T-helper 22 cell (primary cell): ENCODE measurements at regions not wholly inside any gene's neighbourhood (a gene's known extent, or its start where the extent isn't known, plus 50 kb on each side); places are given as distances from the start of the nearest gene placed in this dataset.
"Not testable (repeated sequence)": the region's sequence is repeated elsewhere in the genome, so short reads cannot be mapped to it uniquely, and the experiment has no call there.

Source experiments
- DNase-seq: peaks from one replicate; pipeline ENCODE4 v3.0.0-alpha.2; 2020; ENCODE audit warnings: low read depth

GRCh38 chr13:42478531-42479156 lies 95.3 kb upstream of the TNFSF11 start:
- DNase-seq: no peak

GRCh38 chr13:42484386-42484785 lies 89.6 kb upstream of the TNFSF11 start:
- no peak for DNase-seq

GRCh38 chr13:42485272-42485671 lies 88.7 kb upstream of the TNFSF11 start:
- no peak for DNase-seq

- no peak for DNase-seq
Measured at GRCh38 chr13:42486711-42487198, 87.2 kb upstream of the TNFSF11 start.

- DNase-seq: no peak
Measured at GRCh38 chr13:42487221-42487620, 86.7 kb upstream of the TNFSF11 start.

- DNase-seq: no peak
Measured at GRCh38 chr13:42490676-42491075, 83.3 kb upstream of the TNFSF11 start.

DNA sequence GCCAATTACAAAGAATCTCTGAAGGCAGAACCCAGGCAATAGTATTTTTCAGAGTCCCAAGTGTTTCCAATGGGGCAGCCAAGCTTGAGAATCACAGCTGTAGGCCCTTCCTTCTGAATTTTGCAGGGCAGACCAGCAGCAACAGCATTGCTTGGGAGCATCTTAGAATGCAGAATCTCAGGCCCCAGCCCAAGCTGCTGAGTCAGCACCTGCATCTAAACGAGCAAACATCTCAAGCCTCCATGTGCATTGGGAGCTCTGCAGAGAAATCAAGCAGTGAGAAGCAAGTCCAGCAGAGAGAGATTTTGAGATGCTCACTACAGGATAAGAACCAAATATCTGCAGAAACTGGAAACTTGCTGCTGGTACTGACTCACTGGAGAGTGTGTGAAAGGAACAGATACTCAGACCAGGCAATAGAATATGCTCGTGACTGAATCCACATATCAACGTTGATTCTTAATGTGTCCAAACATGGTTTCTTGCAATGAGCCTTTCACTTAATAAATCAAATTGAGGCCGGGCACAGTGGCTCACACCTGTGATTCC lies 81.5 kb upstream of the TNFSF11 start:
- DNase-seq: no peak

DNA sequence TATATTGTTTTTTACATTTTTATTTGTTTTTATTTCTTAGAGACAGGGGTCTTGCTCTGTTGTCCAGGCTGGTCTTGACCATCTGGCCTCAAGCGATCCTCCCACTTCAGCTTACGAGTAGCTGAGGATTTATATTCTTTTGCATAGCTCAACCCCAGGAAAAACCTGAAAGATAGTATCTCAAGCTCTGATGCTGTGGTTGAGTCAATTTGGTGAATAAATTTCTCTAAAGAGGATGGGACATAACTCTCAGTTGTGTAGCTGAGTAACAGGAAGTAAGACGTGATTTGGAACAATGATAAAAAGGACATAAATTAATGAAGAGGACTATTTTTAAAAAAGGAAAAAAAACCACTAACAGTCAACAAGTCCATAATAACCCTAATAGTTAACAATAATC lies 79.8 kb upstream of the TNFSF11 start:
- DNase-seq: no peak

DNA sequence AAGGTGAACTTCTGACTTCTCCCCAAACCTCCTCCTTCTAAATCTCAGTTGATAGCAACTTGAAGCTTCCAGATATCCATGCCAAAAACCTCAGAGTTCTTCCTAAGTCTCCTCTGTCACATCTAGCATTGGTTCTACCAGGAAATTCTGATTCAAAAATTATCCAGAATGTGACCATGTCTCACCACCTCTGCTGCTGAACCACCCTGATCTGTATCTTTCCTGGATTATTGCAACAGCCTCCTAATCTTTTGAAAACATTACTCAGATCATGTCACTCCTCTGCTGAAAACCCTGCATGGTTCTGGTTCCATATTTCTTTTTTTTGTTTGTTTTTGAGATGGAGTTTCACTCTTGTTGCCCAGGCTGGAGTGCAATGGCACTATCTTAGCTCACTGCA lies 78.7 kb upstream of the TNFSF11 start:
- no peak for DNase-seq

DNA sequence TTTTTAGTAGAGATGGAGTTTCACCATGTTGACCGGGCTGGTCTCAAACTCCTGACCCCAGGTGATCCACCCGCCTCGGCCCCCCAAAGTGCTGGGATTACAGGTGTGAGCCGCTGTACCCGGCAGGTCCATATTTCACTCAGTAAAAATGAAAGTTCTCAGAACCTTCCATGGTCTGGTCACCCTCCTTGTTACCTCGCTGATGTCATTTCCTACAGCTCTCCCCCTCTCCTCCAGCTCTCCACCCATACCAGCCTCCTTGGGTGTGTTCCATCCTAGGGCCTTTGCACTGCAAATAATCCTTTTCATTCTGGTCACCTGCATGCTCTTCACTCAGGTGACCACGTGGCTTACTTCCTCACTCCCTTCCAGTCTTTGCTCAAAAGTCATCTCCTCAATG lies 78.2 kb upstream of the TNFSF11 start:
- no peak for DNase-seq

DNA sequence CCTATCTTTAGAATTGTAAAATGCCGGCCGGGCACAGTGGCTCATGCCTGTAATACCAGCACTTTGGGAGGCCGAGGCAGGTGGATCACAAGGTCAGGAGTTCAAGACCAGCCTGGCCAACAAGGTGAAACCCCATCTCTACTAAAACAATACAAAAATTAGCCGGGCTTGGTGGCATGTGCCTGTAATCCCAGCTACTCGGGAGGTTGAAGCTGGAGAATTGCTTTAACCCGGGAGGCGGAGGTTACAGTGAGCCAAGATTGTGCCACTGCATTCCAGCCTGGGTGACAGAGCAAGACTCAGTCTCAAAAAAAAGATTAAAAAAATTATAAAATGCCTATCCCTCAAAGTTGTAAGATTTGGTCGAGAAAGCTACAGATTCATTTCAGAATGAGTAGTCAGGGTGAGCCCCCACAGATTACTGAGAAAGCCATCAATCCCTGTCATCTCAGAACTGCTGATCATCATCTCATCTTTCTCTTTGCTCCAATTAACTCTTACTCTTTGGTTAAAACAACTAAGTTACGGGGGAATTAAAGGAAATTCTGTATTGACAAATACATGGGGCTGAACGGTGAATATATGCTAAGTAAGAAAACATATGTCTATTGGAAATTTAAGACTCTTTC lies 76.9 kb upstream of the TNFSF11 start:
- not testable (repeated sequence) for DNase-seq

GRCh38 chr13:42497798-42498197 lies 76.2 kb upstream of the TNFSF11 start:
- DNase-seq: no peak

DNA sequence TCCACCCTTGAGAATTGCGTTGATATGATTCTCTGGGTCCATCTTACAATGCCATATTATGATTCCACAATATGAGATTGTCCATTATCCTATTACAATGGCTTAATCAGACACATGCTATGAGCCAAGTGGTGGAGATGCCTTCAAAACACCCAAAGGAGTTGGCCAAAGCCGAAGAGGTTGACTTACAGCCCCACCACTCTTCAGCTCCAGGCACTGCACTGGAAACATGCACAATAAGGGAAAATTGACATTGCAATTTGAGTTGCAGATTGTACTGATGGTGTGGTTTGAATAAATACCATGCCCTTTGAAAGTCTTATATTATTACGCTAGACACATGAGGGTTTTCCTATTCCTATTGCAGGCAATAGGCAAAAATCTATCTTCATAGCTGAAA lies 75.4 kb upstream of the TNFSF11 start:
- DNase-seq: no peak
